Vagina (tissue), 2 donors: ENCODE measurements at regions not wholly inside any gene's neighbourhood (a gene's known extent, or its start where the extent isn't known, plus 50 kb on each side); places are given as distances from the start of the nearest gene placed in this dataset.

Experiments used
- CTCF ChIP-seq, 3 experiments: fragments of 450-650 bp in 2 of 3; fragments of 200-600 bp in 1 of 3; sonication (generic) in 1 of 3; IDR thresholded peaks; one replicate each; pipeline ENCODE4 v1.5.1; 2017 to 2019; ENCODE audit warnings: antibody characterized with exemption in 3 of 3, mild to moderate bottlenecking in 2 of 3, moderate library complexity in 2 of 3
- POLR2A ChIP-seq, 2 donors: fragments of 450-650 bp; IDR thresholded peaks; one replicate each; pipeline ENCODE4 v1.6.1; 2017; ENCODE audit warnings: antibody characterized with exemption in 2 of 2, mild to moderate bottlenecking in 2 of 2, moderate library complexity in 2 of 2

GRCh38 chr5:165420493-165420892 lies 1915.1 kb downstream of the MAT2B start:
- TF ChIP-seq CTCF (IDR thresholded peaks at IDR 0.05) (no peak), POLR2A (IDR thresholded peaks at IDR 0.05) (no peak)
